Fibroblast of gingiva (primary cell): ENCODE measurements at regions not wholly inside any gene's neighbourhood (a gene's known extent, or its start where the extent isn't known, plus 50 kb on each side); places are given as distances from the start of the nearest gene placed in this dataset.
"Not testable (repeated sequence)": the region's sequence is repeated elsewhere in the genome, so short reads cannot be mapped to it uniquely, and the experiment has no call there.

Experiments used
- DNase-seq: peaks from one replicate; pipeline ENCODE4 v3.0.0-alpha.2; 2011; ENCODE audit warnings: low read depth

- no peak for DNase-seq
These were observed 536.6 kb downstream of the RWDD3 start for GRCh38 chr1:95770581-95770980.

GRCh38 chr1:95778217-95778616, 544.2 kb downstream of the RWDD3 start:
- DNase-seq, result no peak

- no peak for DNase-seq
These were observed 546.8 kb downstream of the RWDD3 start for GRCh38 chr1:95780836-95781235.

GRCh38 chr1:95790136-95790535, 556.1 kb downstream of the RWDD3 start:
- DNase-seq, result no peak

GRCh38 chr1:95793893-95794292, 559.9 kb downstream of the RWDD3 start:
- no peak for DNase-seq

GRCh38 chr1:95797761-95798160, 563.8 kb downstream of the RWDD3 start:
- not testable (repeated sequence) for DNase-seq

GRCh38 chr1:95806171-95806570, 572.2 kb downstream of the RWDD3 start:
- DNase-seq, result no peak

GRCh38 chr1:95809391-95809790, 575.4 kb downstream of the RWDD3 start:
- DNase-seq, result no peak

GRCh38 chr1:95815511-95815910, 581.5 kb downstream of the RWDD3 start:
- no peak for DNase-seq

GRCh38 chr1:95829556-95829955, 595.5 kb downstream of the RWDD3 start:
- no peak for DNase-seq

- no peak for DNase-seq
These were observed 598.4 kb downstream of the RWDD3 start for GRCh38 chr1:95832370-95832769.

GRCh38 chr1:95849439-95849838, 615.4 kb downstream of the RWDD3 start:
- no peak for DNase-seq

- no peak for DNase-seq
These were observed 616.2 kb downstream of the RWDD3 start for GRCh38 chr1:95850165-95850649.

- DNase-seq, result no peak
These were observed 616.8 kb downstream of the RWDD3 start for GRCh38 chr1:95850763-95851162.

- no peak for DNase-seq
These were observed 618.6 kb downstream of the RWDD3 start for GRCh38 chr1:95852483-95853070.

- DNase-seq, result no peak
These were observed 620.4 kb downstream of the RWDD3 start for GRCh38 chr1:95854457-95854856.

GRCh38 chr1:95863086-95863485, 629.1 kb downstream of the RWDD3 start:
- DNase-seq, result no peak

- DNase-seq, result no peak
These were observed 631.8 kb downstream of the RWDD3 start for GRCh38 chr1:95865769-95866168.

GRCh38 chr1:95876276-95876675, 642.3 kb downstream of the RWDD3 start:
- DNase-seq, result no peak

- no peak for DNase-seq
These were observed 645.6 kb downstream of the RWDD3 start for GRCh38 chr1:95879498-95880050.

GRCh38 chr1:95888941-95889390, 655.0 kb downstream of the RWDD3 start:
- DNase-seq, result no peak

GRCh38 chr1:95889400-95889799, 655.4 kb downstream of the RWDD3 start:
- DNase-seq, result no peak

GRCh38 chr1:95893921-95894320, 659.9 kb downstream of the RWDD3 start:
- no peak for DNase-seq

GRCh38 chr1:95903060-95903459, 669.0 kb downstream of the RWDD3 start:
- DNase-seq, result no peak
